Smooth muscle cell (in vitro differentiated cells): ENCODE measurements at regions not wholly inside any gene's neighbourhood (a gene's known extent, or its start where the extent isn't known, plus 50 kb on each side); places are given as distances from the start of the nearest gene placed in this dataset.
A peak's percentile ranks its signal among the peaks of the same experiment; 100 is the strongest.
"Not testable (repeated sequence)": the region's sequence is repeated elsewhere in the genome, so short reads cannot be mapped to it uniquely, and the experiment has no call there.

Experiments used
- DNase-seq: peaks from one replicate; lab custom pipeline; 2025; ENCODE audit not compliant: unreplicated experiment; lab: John Stamatoyannopoulos, UW
- H2AFZ ChIP-seq: fragments of 200-600 bp; sonication (generic); 2 replicates; pipeline ENCODE4 v1.6.0; 2016; ENCODE audit warnings: antibody characterized with exemption, low read depth, mild to moderate bottlenecking
- H3F3A ChIP-seq: fragments of 200-600 bp; sonication (generic); 2 replicates; pipeline ENCODE4 v1.6.0; 2017; ENCODE audit warnings: antibody characterized with exemption, low read depth
- H3K27ac ChIP-seq: fragments of 200-600 bp; sonication (generic); 2 replicates; pipeline ENCODE4 v1.5.1; 2016; ENCODE audit warnings: low read depth, mild to moderate bottlenecking
- H3K27me3 ChIP-seq: fragments of 200-600 bp; sonication (generic); 2 replicates; pipeline ENCODE4 v1.6.1; 2016; ENCODE audit warnings: low read depth, mild to moderate bottlenecking
- H3K36me3 ChIP-seq: fragments of 200-600 bp; sonication (generic); 2 replicates; pipeline ENCODE4 v1.5.1; 2016; ENCODE audit warnings: low read depth
- H3K4me1 ChIP-seq: fragments of 200-600 bp; sonication (generic); 2 replicates; pipeline ENCODE4 v1.5.1; 2016; ENCODE audit warnings: low read depth
- H3K4me2 ChIP-seq: fragments of 200-600 bp; sonication (generic); 2 replicates; pipeline ENCODE4 v1.6.0; 2016; ENCODE audit warnings: mild to moderate bottlenecking
- H3K4me3 ChIP-seq: fragments of 200-600 bp; sonication (generic); 2 replicates; pipeline ENCODE4 v1.5.1; 2016; ENCODE audit warnings: mild to moderate bottlenecking
- H3K79me2 ChIP-seq: fragments of 200-600 bp; sonication (generic); 2 replicates; pipeline ENCODE4 v1.6.0; 2016; ENCODE audit warnings: low read depth, mild to moderate bottlenecking
- H3K9ac ChIP-seq: fragments of 200-600 bp; sonication (generic); 2 replicates; pipeline ENCODE4 v1.6.0; 2016; ENCODE audit warnings: low read depth
- H3K9me3 ChIP-seq: fragments of 200-600 bp; sonication (generic); replicated peaks from 2 replicates; pipeline ENCODE4 v1.5.1; 2016; ENCODE audit warnings: low read depth
- H4K20me1 ChIP-seq: fragments of 200-600 bp; sonication (generic); 2 replicates; pipeline ENCODE4 v1.6.0; 2016; ENCODE audit warnings: low read depth
- CTCF ChIP-seq: fragments of 200-600 bp; sonication (generic); IDR thresholded peaks from 2 replicates; pipeline ENCODE4 v1.5.1; 2017; ENCODE audit warnings: borderline replicate concordance, mild to moderate bottlenecking, antibody characterized with exemption; ENCODE audit not compliant: insufficient read depth, poor library complexity, severe bottlenecking
- WGBS: methylation state at CpG from one replicate; pipeline ENCODE4 v1.1.7; 2016; ENCODE audit warnings: low lambda C conversion rate; 5-methylcytosine and 5-hydroxymethylcytosine counted together

DNA sequence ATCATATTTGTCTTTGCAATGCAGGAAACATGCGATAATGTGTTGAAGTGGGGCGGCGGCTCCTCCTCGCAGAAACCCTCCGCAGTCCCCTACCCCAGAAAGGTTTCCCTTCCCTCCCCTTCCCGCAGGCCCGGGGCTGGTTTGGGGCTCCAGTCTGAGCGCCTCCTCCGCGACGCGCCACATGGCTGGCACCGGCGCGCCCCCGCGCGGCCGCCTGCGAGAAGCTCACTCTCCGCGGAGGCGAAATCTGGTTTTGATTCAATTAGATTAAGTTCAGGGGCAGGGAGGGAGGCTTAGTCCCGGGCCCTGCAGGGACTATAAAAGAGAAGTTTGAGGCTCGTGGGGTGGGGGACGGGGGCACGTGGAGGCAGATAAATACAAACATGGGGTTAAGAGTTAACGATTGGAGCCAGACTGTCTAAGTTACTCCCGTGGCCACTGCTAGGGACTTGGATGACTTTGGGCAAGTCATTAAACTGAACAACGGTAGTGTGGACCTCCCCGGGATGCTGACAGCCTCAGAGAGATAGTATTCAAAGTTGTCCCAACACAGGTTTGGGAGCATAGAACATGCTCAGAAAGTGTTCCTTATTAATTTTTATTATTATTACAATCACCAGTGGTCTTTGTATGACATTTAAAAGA, 69.4 kb downstream of the MSX2 start:
- Histone ChIP-seq H3K36me3 (no peaks in the 10 kb centered on the region), H3K9ac (no peak overlapping the region), H3K4me3 (no peak overlapping the region), H3K4me1 (no peaks in the 10 kb centered on the region), H3K27ac (no peak overlapping the region), H3K27me3 (no peaks in the 10 kb centered on the region), H3K4me2 (peak overlapping the region; percentile 77), H3K9me3 (no peaks in the 10 kb centered on the region), H2AFZ (peak overlapping the region; percentile 72), H3K79me2 (no peaks in the 10 kb centered on the region), H3F3A (no peaks in the 10 kb centered on the region), H4K20me1 (no peaks in the 10 kb centered on the region)
- peak; percentile 97 for TF ChIP-seq CTCF
- 4% methylated on average over 27 of the region's 31 CpGs for WGBS
- peak; percentile 37 for DNase-seq

GRCh38 chr5:174793076-174793475, 68.7 kb downstream of the MSX2 start:
- Histone ChIP-seq H3K27me3 (no peaks in the 10 kb centered on the region), H3K9ac (no peak overlapping the region), H3K4me3 (no peak overlapping the region), H3F3A (no peaks in the 10 kb centered on the region), H3K27ac (no peak overlapping the region), H4K20me1 (no peaks in the 10 kb centered on the region), H3K4me2 (no peak overlapping the region), H3K9me3 (no peaks in the 10 kb centered on the region), H3K4me1 (no peaks in the 10 kb centered on the region), H3K36me3 (no peaks in the 10 kb centered on the region), H2AFZ (peak overlapping the region; percentile 72), H3K79me2 (no peaks in the 10 kb centered on the region)
- WGBS = 84% methylated on average over 6 of the region's 6 CpGs
- no peak for DNase-seq
- no peak for TF ChIP-seq CTCF

DNA sequence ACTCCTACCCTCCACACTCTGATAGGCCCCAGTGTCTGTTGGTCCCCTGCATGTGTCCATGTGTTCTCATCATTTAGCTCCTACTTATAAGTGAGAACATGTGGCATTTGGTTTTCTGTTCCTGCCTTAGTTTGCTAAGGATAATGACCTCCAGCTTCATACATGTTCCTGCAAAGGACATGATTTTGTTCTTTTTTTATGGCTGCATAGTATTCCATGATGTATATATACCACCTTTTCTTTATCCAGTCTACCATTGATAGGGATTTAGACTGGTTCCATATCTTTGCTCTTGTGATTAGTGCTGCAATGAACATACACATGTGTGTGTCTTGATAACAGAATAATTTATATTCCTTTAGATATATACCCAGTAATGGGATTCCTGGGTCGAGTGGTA, 67.9 kb downstream of the MSX2 start:
- H3K4me3 ChIP-seq, H2AFZ ChIP-seq, H3K27ac ChIP-seq, H3K36me3 ChIP-seq, H3K79me2 ChIP-seq, H3K4me1 ChIP-seq, H3F3A ChIP-seq, H3K4me2 ChIP-seq, DNase-seq, H4K20me1 ChIP-seq, H3K9ac ChIP-seq, H3K27me3 ChIP-seq, H3K9me3 ChIP-seq: not testable (repeated sequence)
- WGBS = 92% methylated on average over 1 of the region's 1 CpG

DNA sequence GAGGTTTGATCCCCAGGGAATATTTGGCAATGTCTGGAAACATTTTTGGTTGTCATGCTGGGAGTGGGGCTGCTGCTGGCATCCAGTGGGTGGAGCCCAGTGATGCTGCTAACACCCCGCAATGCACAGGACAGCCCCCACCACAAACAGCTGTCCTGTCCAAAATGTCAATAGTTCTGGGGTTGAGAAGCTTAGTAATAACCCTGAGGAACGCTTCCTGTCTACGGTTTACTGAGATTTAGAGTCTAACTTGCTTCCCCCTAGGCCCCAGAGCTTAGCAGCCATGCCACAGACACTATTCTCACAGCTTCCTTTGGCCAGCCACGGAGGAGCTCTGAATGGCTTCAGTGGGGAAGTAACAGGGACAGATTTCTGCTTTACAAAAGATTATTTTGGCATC, 66.5 kb downstream of the MSX2 start:
- Histone ChIP-seq H3K79me2 (no peaks in the 10 kb centered on the region), H3K9me3 (no peaks in the 10 kb centered on the region), H3K4me1 (no peaks in the 10 kb centered on the region), H3K4me2 (peak overlapping the region; percentile 10), H4K20me1 (no peaks in the 10 kb centered on the region), H3K9ac (no peak overlapping the region), H3K27me3 (no peaks in the 10 kb centered on the region), H3F3A (no peaks in the 10 kb centered on the region), H3K27ac (peak overlapping the region; percentile 37), H3K36me3 (no peaks in the 10 kb centered on the region), H2AFZ (no peak overlapping the region), H3K4me3 (no peak overlapping the region)
- no peak for TF ChIP-seq CTCF
- WGBS = 18% methylated on average over 4 of the region's 4 CpGs
- no peak for DNase-seq
